Mesothelial cell of epicardium (in vitro differentiated cells): ENCODE measurements at regions not wholly inside any gene's neighbourhood (a gene's known extent, or its start where the extent isn't known, plus 50 kb on each side); places are given as distances from the start of the nearest gene placed in this dataset.

Source experiments
- DNase-seq, 2 experiments: peaks; one replicate each; pipeline ENCODE4 v3.0.0; 2021; ENCODE audit warnings: low spot score in 2 of 2; ENCODE audit not compliant: unreplicated experiment in 2 of 2
- H3K27ac Mint-ChIP-seq: 2 replicates; pipeline ENCODE4 v1.8.0; 2021; ENCODE audit warnings: mixed read lengths
- H3K27me3 Mint-ChIP-seq: 2 replicates; pipeline ENCODE4 v1.8.0; 2021; ENCODE audit warnings: low read depth, mixed read lengths
- H3K36me3 Mint-ChIP-seq: 2 replicates; pipeline ENCODE4 v1.8.0; 2021; ENCODE audit warnings: mixed read lengths
- H3K4me1 Mint-ChIP-seq: 2 replicates; pipeline ENCODE4 v1.8.0; 2021; ENCODE audit warnings: mixed read lengths
- H3K4me3 Mint-ChIP-seq: 2 replicates; pipeline ENCODE4 v1.8.0; 2021; ENCODE audit warnings: mild to moderate bottlenecking, moderate library complexity, mixed read lengths
- H3K9me3 Mint-ChIP-seq: 2 replicates; pipeline ENCODE4 v1.8.0; 2021; ENCODE audit warnings: mixed read lengths
- CTCF ChIP-seq: fragments of 200-600 bp; sonication (generic); IDR thresholded peaks from one replicate; pipeline ENCODE4 v1.5.0; 2021; ENCODE audit warnings: antibody characterized with exemption; ENCODE audit not compliant: unreplicated experiment

- H3K36me3 Mint-ChIP-seq = no peaks in the 10 kb centered on the region
- TF ChIP-seq CTCF = no peak
- H3K9me3 Mint-ChIP-seq = no peaks in the 10 kb centered on the region
- H3K27ac Mint-ChIP-seq = no peak overlapping the region
- no peak overlapping the region for H3K4me3 Mint-ChIP-seq
- H3K27me3 Mint-ChIP-seq = no peaks in the 10 kb centered on the region
- no peak for DNase-seq
- peaks cover 22% of the 10 kb centered on the region for H3K4me1 Mint-ChIP-seq
Observed at GRCh38 chr9:86836266-86836665, 111.0 kb downstream of the GAS1 start.

GRCh38 chr9:86830356-86830755, 117.0 kb downstream of the GAS1 start:
- peaks cover 2% of the 10 kb centered on the region for H3K27me3 Mint-ChIP-seq

GRCh38 chr9:86829496-86830046, 117.7 kb downstream of the GAS1 start:
- DNase-seq = no peak
- H3K36me3 Mint-ChIP-seq = no peaks in the 10 kb centered on the region
- TF ChIP-seq CTCF = no peak
- H3K27me3 Mint-ChIP-seq = peaks cover 2% of the 10 kb centered on the region
- no peak overlapping the region for H3K4me3 Mint-ChIP-seq
- peaks cover 4% of the 10 kb centered on the region for H3K9me3 Mint-ChIP-seq
- no peak overlapping the region for H3K27ac Mint-ChIP-seq
- no peaks in the 10 kb centered on the region for H3K4me1 Mint-ChIP-seq

More at GRCh38 chr9:86830356-86830755, 117.0 kb downstream of the GAS1 start:
- Mint-ChIP-seq H3K4me1 (no peaks in the 10 kb centered on the region), H3K27ac (no peak overlapping the region), H3K36me3 (no peaks in the 10 kb centered on the region), H3K9me3 (no peaks in the 10 kb centered on the region), H3K4me3 (no peak overlapping the region)
- no peak for TF ChIP-seq CTCF
- DNase-seq = no peak

- TF ChIP-seq CTCF = no peak
- no peaks in the 10 kb centered on the region for H3K4me1 Mint-ChIP-seq
- peaks cover 2% of the 10 kb centered on the region for H3K27me3 Mint-ChIP-seq
- no peak overlapping the region for H3K27ac Mint-ChIP-seq
- DNase-seq = no peak
- no peaks in the 10 kb centered on the region for H3K36me3 Mint-ChIP-seq
- H3K9me3 Mint-ChIP-seq = peaks cover 4% of the 10 kb centered on the region
- H3K4me3 Mint-ChIP-seq = no peak overlapping the region
Observed at GRCh38 chr9:86828631-86829030, 118.7 kb downstream of the GAS1 start.

- no peaks in the 10 kb centered on the region for H3K36me3 Mint-ChIP-seq
- no peaks in the 10 kb centered on the region for H3K4me1 Mint-ChIP-seq
- TF ChIP-seq CTCF = no peak
- H3K27me3 Mint-ChIP-seq = peaks cover 2% of the 10 kb centered on the region
- peaks cover 9% of the 10 kb centered on the region for H3K9me3 Mint-ChIP-seq
- no peak overlapping the region for H3K27ac Mint-ChIP-seq
- H3K4me3 Mint-ChIP-seq = no peak overlapping the region
- no peak for DNase-seq
Observed at GRCh38 chr9:86827893-86828292, 119.4 kb downstream of the GAS1 start.

- H3K4me3 Mint-ChIP-seq = no peak overlapping the region
- no peaks in the 10 kb centered on the region for H3K36me3 Mint-ChIP-seq
- peaks cover 2% of the 10 kb centered on the region for H3K27me3 Mint-ChIP-seq
- DNase-seq = no peak
- TF ChIP-seq CTCF = no peak
- H3K27ac Mint-ChIP-seq = no peak overlapping the region
- peaks cover 10% of the 10 kb centered on the region for H3K9me3 Mint-ChIP-seq
- H3K4me1 Mint-ChIP-seq = peaks cover 7% of the 10 kb centered on the region
Observed at GRCh38 chr9:86825299-86825698, 122.0 kb downstream of the GAS1 start.
